HEK293 (cell line): ENCODE measurements at regions not wholly inside any gene's neighbourhood (a gene's known extent, or its start where the extent isn't known, plus 50 kb on each side); places are given as distances from the start of the nearest gene placed in this dataset.

Experiments used
- CTCF ChIP-seq: fragments of 450-650 bp; formaldehyde crosslinking; IDR thresholded peaks from 2 replicates; pipeline ENCODE4 v1.5.1; 2016; ENCODE audit warnings: missing biosample characterization, missing genetic modification characterization
- SALL2 ChIP-seq: fragments of 450-650 bp; formaldehyde crosslinking; IDR thresholded peaks from 2 replicates; pipeline ENCODE4 v1.5.0; 2017; ENCODE audit warnings: missing biosample characterization, mild to moderate bottlenecking, missing genetic modification characterization, borderline replicate concordance
- TCF7L2 ChIP-seq: IDR thresholded peaks from 2 replicates; pipeline ENCODE4 v1.6.1; 2011; ENCODE audit warnings: low read depth, mild to moderate bottlenecking, inconsistent platforms, low read length, moderate library complexity, borderline replicate concordance
- ZNF239 ChIP-seq: fragments of 450-650 bp; formaldehyde crosslinking; IDR thresholded peaks from 2 replicates; pipeline ENCODE4 v1.5.1; 2016; ENCODE audit warnings: missing biosample characterization, missing genetic modification characterization
- ZNF555 ChIP-seq: fragments of 450-650 bp; formaldehyde crosslinking; conservative IDR thresholded peaks from 2 replicates; pipeline ENCODE4 v1.5.1; 2017; ENCODE audit warnings: missing biosample characterization, mild to moderate bottlenecking, missing genetic modification characterization, inconsistent platforms
- ZNF670 ChIP-seq: fragments of 450-650 bp; formaldehyde crosslinking; IDR thresholded peaks from 2 replicates; pipeline ENCODE4 v1.5.1; 2016; ENCODE audit warnings: missing biosample characterization, missing genetic modification characterization, low read depth
- ZNF704 ChIP-seq: fragments of 450-650 bp; formaldehyde crosslinking; IDR thresholded peaks from 2 replicates; pipeline ENCODE4 v1.5.1; 2016; ENCODE audit warnings: missing biosample characterization, missing genetic modification characterization

- no peak for TF ChIP-seq ZNF670 (tag by site-specific recombination)
- TF ChIP-seq ZNF555 (tag by site-specific recombination), result no peak
- no peak for TF ChIP-seq CTCF
- TF ChIP-seq TCF7L2, result no peak
- TF ChIP-seq ZNF704 (tag by site-specific recombination), result no peak
- TF ChIP-seq ZNF239 (tag by site-specific recombination), result no peak
- TF ChIP-seq SALL2, result no peak
Observed at GRCh38 chr13:74190999-74191398, 56.8 kb upstream of the KLF12 start.
